SK-N-SH (cell line): ENCODE measurements at regions not wholly inside any gene's neighbourhood (a gene's known extent, or its start where the extent isn't known, plus 50 kb on each side); places are given as distances from the start of the nearest gene placed in this dataset.

ENCODE experiments used
- CTCF ChIA-PET: fragments of 300-600, 350-600 bp; formaldehyde crosslinking; extraction: SDS; loops from one replicate; lab custom pipeline; 2021; lab: Yijun Ruan, JAX
- POLR2A ChIA-PET: fragments of 350-600 bp; sonication (Branson Sonifier 250); formaldehyde crosslinking; extraction: SDS; loops from one replicate; lab custom pipeline; 2020; ENCODE audit warnings: antibody characterized with exemption, inconsistent platforms; lab: Yijun Ruan, JAX
- DNase-seq: peaks from one replicate; pipeline ENCODE4 v3.0.0; 2012
- H2AFZ ChIP-seq: fragments of 200-600 bp; sonication (generic); 2 replicates; pipeline ENCODE4 v1.8.1; 2016; ENCODE audit warnings: antibody characterized with exemption, mild to moderate bottlenecking, low read depth
- H3F3A ChIP-seq: fragments of 200-600 bp; sonication (generic); replicated peaks from 2 replicates; pipeline ENCODE3; 2016; ENCODE audit warnings: antibody characterized with exemption, mild to moderate bottlenecking; ENCODE audit not compliant: insufficient read depth
- H3K27ac ChIP-seq, 2 experiments: fragments of 200-500 bp in 1 of 2; fragments of 200-600 bp in 1 of 2; sonication (Bioruptor generic) in 1 of 2; sonication (generic), shearing (Covaris generic) in 1 of 2; 2 replicates each; pipeline versions ENCODE4 v1.5.1 to v1.6.1; 2014 to 2016; ENCODE audit warnings: low read depth in 2 of 2, inconsistent platforms in 1 of 2, low read length in 1 of 2, mild to moderate bottlenecking in 1 of 2, mixed read lengths in 1 of 2
- H3K27me3 ChIP-seq: fragments of 200-600 bp; sonication (generic), shearing (Covaris generic); 2 replicates; pipeline ENCODE4 v1.6.1; 2016; ENCODE audit warnings: mixed run types; ENCODE audit not compliant: insufficient read depth
- H3K36me3 ChIP-seq, 2 experiments: fragments of 200-500 bp in 1 of 2; fragments of 200-600 bp in 1 of 2; sonication (Bioruptor generic) in 1 of 2; sonication (generic) in 1 of 2; replicated peaks in 1 of 2; 2 replicates each; pipeline versions ENCODE3 to v1.5.1; 2014 to 2016; ENCODE audit warnings: low read length in 1 of 2, mild to moderate bottlenecking in 1 of 2; ENCODE audit not compliant: insufficient read depth in 2 of 2, control insufficient read depth in 1 of 2
- H3K4me1 ChIP-seq, 2 experiments: fragments of 200-500 bp in 1 of 2; fragments of 200-600 bp in 1 of 2; sonication (Bioruptor generic) in 1 of 2; sonication (generic), shearing (Covaris generic) in 1 of 2; 2 replicates each; pipeline versions ENCODE4 v1.5.1 to v1.6.1; 2014 to 2016; ENCODE audit warnings: low read depth in 1 of 2, low read length in 1 of 2, mixed run types in 1 of 2; ENCODE audit not compliant: insufficient read depth in 2 of 2, control insufficient read depth in 1 of 2
- H3K4me2 ChIP-seq: fragments of 200-600 bp; sonication (generic), shearing (Covaris generic); 2 replicates; pipeline ENCODE4 v1.6.1; 2017; ENCODE audit warnings: mixed run types
- H3K4me3 ChIP-seq, 2 experiments: fragments of 200-500 bp in 1 of 2; fragments of 200-600 bp in 1 of 2; sonication (Bioruptor generic) in 1 of 2; sonication (generic), shearing (Covaris generic) in 1 of 2; 2 replicates each; pipeline versions ENCODE4 v1.5.1 to v1.8.1; 2014 to 2016; ENCODE audit warnings: low read depth in 2 of 2, inconsistent platforms in 1 of 2, low read length in 1 of 2, mild to moderate bottlenecking in 1 of 2, mixed read lengths in 1 of 2, moderate library complexity in 1 of 2
- H3K79me2 ChIP-seq: fragments of 200-600 bp; sonication (generic); 2 replicates; pipeline ENCODE4 v1.8.1; 2017; ENCODE audit warnings: mild to moderate bottlenecking; ENCODE audit not compliant: insufficient read depth
- H3K9ac ChIP-seq: fragments of 200-600 bp; sonication (generic); 2 replicates; pipeline ENCODE4 v1.6.1; 2017; ENCODE audit warnings: mixed run types
- H3K9me2 ChIP-seq: fragments of 200-600 bp; sonication (generic); 2 replicates; pipeline ENCODE4 v1.6.1; 2017; ENCODE audit warnings: mixed run types
- H3K9me3 ChIP-seq: fragments of 200-600 bp; sonication (generic); 2 replicates; pipeline ENCODE4 v1.6.1; 2017; ENCODE audit warnings: mixed run types, mild to moderate bottlenecking, moderate library complexity
- H4K20me1 ChIP-seq: fragments of 200-600 bp; sonication (generic); 2 replicates; pipeline ENCODE4 v1.6.1; 2017; ENCODE audit warnings: mild to moderate bottlenecking, mixed run types; ENCODE audit not compliant: insufficient read depth
- ELF1 ChIP-seq: IDR thresholded peaks from 2 replicates; pipeline ENCODE4 v1.4.0; 2012
- EP300 ChIP-seq, 2 experiments: IDR thresholded peaks; 2 replicates each; pipeline versions ENCODE4 v1.4.0 to v1.6.1; 2012; ENCODE audit warnings: borderline replicate concordance in 1 of 2, low read depth in 1 of 2, low read length in 1 of 2
- GATA2 ChIP-seq: sonication (generic); formaldehyde crosslinking; IDR thresholded peaks from 2 replicates; pipeline ENCODE4 v1.5.0; 2020; ENCODE audit warnings: mild to moderate bottlenecking, missing genetic modification reagents
- IRF3 ChIP-seq: fragments of 150-350 bp; IDR thresholded peaks from 2 replicates; pipeline ENCODE4 v1.6.1; 2016; ENCODE audit warnings: mild to moderate bottlenecking, low read depth, low read length
- MEF2A ChIP-seq: IDR thresholded peaks from 2 replicates; pipeline ENCODE4 v1.4.0; 2012; ENCODE audit warnings: low read depth, borderline replicate concordance
- MXI1 ChIP-seq: IDR thresholded peaks from 2 replicates; pipeline ENCODE4 v1.6.1; 2012; ENCODE audit warnings: mild to moderate bottlenecking, low read depth, low read length, improper control_type of control experiment
- NFIC ChIP-seq: IDR thresholded peaks from 2 replicates; pipeline ENCODE4 v1.4.0; 2012; ENCODE audit warnings: borderline replicate concordance
- NRF1 ChIP-seq: IDR thresholded peaks from 2 replicates; pipeline ENCODE4 v1.6.1; 2012; ENCODE audit warnings: low read depth, mild to moderate bottlenecking, low read length
- PBX3 ChIP-seq: IDR thresholded peaks from 2 replicates; pipeline ENCODE4; 2012
- RCOR1 ChIP-seq: fragments of 150-350 bp; IDR thresholded peaks from 2 replicates; pipeline ENCODE4 v1.6.1; 2017; ENCODE audit warnings: antibody characterized with exemption, low read length
- RFX5 ChIP-seq: IDR thresholded peaks from 2 replicates; pipeline ENCODE4 v1.6.1; 2012; ENCODE audit warnings: mild to moderate bottlenecking, improper control_type of control experiment, low read length
- RXRA ChIP-seq: IDR thresholded peaks from 2 replicates; pipeline ENCODE4 v1.4.0; 2012; ENCODE audit warnings: low read depth, mild to moderate bottlenecking, borderline replicate concordance
- SMC3 ChIP-seq: IDR thresholded peaks from 2 replicates; pipeline ENCODE4 v1.6.1; 2012; ENCODE audit warnings: low read depth, low read length, improper control_type of control experiment
- TEAD4 ChIP-seq: IDR thresholded peaks from 2 replicates; pipeline ENCODE4 v1.4.0; 2012; ENCODE audit warnings: mild to moderate bottlenecking, borderline replicate concordance; ENCODE audit not compliant: insufficient read depth
- USF1 ChIP-seq: IDR thresholded peaks from 2 replicates; pipeline ENCODE4 v1.4.0; 2012; ENCODE audit warnings: low read depth, borderline replicate concordance
- YY1 ChIP-seq: IDR thresholded peaks from 2 replicates; pipeline ENCODE4 v1.4.0; 2012; ENCODE audit warnings: low read depth, mild to moderate bottlenecking
- WGBS: methylation state at CpG from one replicate; pipeline ENCODE4 v1.1.6; 2017; ENCODE audit warnings: low lambda C conversion rate; 5-methylcytosine and 5-hydroxymethylcytosine counted together
- TF ChIP-seq, protein P1 (sequence below): fragments of 150-350 bp; IDR thresholded peaks from 2 replicates; pipeline ENCODE4 v1.6.1; 2017; ENCODE audit warnings: antibody characterized with exemption, low read length, low read depth, borderline replicate concordance
- TF ChIP-seq, protein P2 (sequence below): fragments of 200-600 bp; sonication (generic); IDR thresholded peaks from 2 replicates; pipeline ENCODE4 v1.6.1; 2017; ENCODE audit warnings: antibody characterized with exemption, mild to moderate bottlenecking, moderate library complexity

DNA sequence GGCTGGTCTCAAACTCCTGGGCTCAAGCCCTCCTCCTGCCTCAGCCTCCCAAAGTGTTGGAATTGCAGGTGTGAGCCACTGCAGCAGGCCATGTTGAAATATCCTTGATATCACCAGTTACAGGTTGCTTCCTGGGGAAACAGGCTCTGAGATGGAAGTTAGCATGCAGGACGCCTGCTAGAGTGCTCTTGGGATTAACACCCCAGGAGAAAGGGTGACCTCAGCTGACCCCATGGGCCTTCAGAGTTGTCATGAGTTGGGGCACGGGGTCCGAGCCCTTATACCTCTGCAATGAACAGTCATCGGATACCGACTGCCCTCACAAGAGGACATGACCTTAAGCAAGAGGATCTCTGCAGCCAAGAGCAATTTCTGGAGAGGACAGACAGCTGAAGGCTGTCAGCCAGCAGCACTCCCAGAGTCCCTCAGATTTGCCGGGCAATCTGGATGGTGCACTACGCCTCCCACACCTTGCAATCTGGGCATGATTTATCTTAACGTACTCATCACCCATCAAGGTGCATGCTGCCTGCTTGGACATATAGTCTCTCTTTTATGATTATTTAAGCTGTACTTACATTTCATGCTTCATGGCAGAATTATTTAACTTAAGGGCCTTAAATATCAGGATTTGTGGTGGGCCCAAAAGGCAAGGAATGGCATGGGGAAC is 134.6 kb downstream of the ADSS2 start:
- no peak overlapping the region for H3K4me2 ChIP-seq
- TF ChIP-seq EP300 (IDR thresholded peaks at IDR 0.05; ENCODE audit: borderline replicate concordance in 1 of 2, low read depth in 1 of 2, low read length in 1 of 2), result no peak
- TF ChIP-seq SMC3, result no peak
- TF ChIP-seq TEAD4, result no peak
- no peak for TF ChIP-seq NFIC
- TF ChIP-seq, protein P1, sequence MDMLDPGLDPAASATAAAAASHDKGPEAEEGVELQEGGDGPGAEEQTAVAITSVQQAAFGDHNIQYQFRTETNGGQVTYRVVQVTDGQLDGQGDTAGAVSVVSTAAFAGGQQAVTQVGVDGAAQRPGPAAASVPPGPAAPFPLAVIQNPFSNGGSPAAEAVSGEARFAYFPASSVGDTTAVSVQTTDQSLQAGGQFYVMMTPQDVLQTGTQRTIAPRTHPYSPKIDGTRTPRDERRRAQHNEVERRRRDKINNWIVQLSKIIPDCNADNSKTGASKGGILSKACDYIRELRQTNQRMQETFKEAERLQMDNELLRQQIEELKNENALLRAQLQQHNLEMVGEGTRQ, result no peak
- TF ChIP-seq USF1, result no peak
- TF ChIP-seq, protein P2, sequence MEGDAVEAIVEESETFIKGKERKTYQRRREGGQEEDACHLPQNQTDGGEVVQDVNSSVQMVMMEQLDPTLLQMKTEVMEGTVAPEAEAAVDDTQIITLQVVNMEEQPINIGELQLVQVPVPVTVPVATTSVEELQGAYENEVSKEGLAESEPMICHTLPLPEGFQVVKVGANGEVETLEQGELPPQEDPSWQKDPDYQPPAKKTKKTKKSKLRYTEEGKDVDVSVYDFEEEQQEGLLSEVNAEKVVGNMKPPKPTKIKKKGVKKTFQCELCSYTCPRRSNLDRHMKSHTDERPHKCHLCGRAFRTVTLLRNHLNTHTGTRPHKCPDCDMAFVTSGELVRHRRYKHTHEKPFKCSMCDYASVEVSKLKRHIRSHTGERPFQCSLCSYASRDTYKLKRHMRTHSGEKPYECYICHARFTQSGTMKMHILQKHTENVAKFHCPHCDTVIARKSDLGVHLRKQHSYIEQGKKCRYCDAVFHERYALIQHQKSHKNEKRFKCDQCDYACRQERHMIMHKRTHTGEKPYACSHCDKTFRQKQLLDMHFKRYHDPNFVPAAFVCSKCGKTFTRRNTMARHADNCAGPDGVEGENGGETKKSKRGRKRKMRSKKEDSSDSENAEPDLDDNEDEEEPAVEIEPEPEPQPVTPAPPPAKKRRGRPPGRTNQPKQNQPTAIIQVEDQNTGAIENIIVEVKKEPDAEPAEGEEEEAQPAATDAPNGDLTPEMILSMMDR, result no peak
- POLR2A ChIA-PET, result no interaction called here
- no peak for DNase-seq
- H3K36me3 ChIP-seq, result no peaks in the 10 kb centered on the region
- 0 out of 4 replicates have a peak, but pooled peaks cover 0 to 12% of the 10 kb centered on the region in 2 experiments for H3K4me1 ChIP-seq
- no peak overlapping the region for H3K4me3 ChIP-seq
- no peaks in the 10 kb centered on the region for H3K9me3 ChIP-seq
- no peak overlapping the region for H3K9ac ChIP-seq
- H3K79me2 ChIP-seq, result no peaks in the 10 kb centered on the region
- H3K27ac ChIP-seq, result no peak overlapping the region
- H4K20me1 ChIP-seq, result no peaks in the 10 kb centered on the region
- H2AFZ ChIP-seq, result no peak overlapping the region
- 80% methylated on average over 4 of the region's 8 CpGs for WGBS
- no peaks in the 10 kb centered on the region for H3K27me3 ChIP-seq
- H3F3A ChIP-seq, result peaks cover 7% of the 10 kb centered on the region
- no peaks in the 10 kb centered on the region for H3K9me2 ChIP-seq
- CTCF ChIA-PET, result interaction anchor here (0.6 to 1.6 kb wide), 2 partner anchors 9 to 18 kb away, joined by 3 to 6 read pairs; no protein-coding TSS in a partner anchor

DNA sequence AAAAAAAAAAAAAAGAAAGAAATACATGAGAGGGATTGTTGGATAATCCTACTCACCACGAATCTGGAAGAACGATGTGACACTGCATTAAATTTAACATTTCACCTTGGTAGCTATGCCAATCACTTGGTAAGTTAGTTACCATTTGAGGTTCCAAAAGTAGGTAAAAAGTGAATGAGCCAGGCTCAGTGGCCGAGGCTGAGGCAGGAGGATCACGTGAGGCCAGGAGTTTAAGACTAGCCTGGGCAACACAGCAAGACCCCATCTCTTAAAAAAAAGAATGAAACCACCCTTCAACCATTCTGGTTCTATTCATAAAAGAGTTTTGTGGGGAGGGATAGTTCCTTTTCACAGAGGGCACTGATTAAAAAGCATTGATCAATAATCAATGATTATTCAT is 133.6 kb downstream of the ADSS2 start:
- TF ChIP-seq RCOR1, result no peak
- no peak for TF ChIP-seq MXI1
- TF ChIP-seq NRF1, result no peak
- TF ChIP-seq TEAD4, result no peak
- no peak for TF ChIP-seq RXRA
- no peak for TF ChIP-seq GATA2 (CRISPR knock-in tag)
- TF ChIP-seq, protein P1, result no peak
- TF ChIP-seq SMC3, result no peak
- no peak for TF ChIP-seq PBX3
- no peak for TF ChIP-seq RFX5
- no peak for TF ChIP-seq YY1
- TF ChIP-seq ELF1, result no peak
- no peak for TF ChIP-seq MEF2A
- TF ChIP-seq IRF3, result no peak
- H3K27ac ChIP-seq, result no peak overlapping the region
- 100% methylated on average over 4 of the region's 4 CpGs for WGBS
- no peaks in the 10 kb centered on the region for H3K36me3 ChIP-seq
- H3F3A ChIP-seq, result peaks cover 16% of the 10 kb centered on the region
- no peaks in the 10 kb centered on the region for H3K27me3 ChIP-seq
- no peak overlapping the region for H3K9ac ChIP-seq
- H3K9me3 ChIP-seq, result no peaks in the 10 kb centered on the region
- no peak overlapping the region for H3K4me3 ChIP-seq
- H3K9me2 ChIP-seq, result no peaks in the 10 kb centered on the region
- no peak for DNase-seq
- H3K4me1 ChIP-seq, result peaks cover 0 to 19% of the 10 kb centered on the region in 2 experiments; a peak in 2 of 4 replicates
- no peak overlapping the region for H3K4me2 ChIP-seq
- H3K79me2 ChIP-seq, result no peaks in the 10 kb centered on the region
- no peak overlapping the region for H2AFZ ChIP-seq
- POLR2A ChIA-PET, result no interaction called here
- CTCF ChIA-PET, result interaction anchor here (1.6 kb wide), 1 partner anchor 18 kb away, joined by 6 read pairs; no protein-coding TSS in a partner anchor
- H4K20me1 ChIP-seq, result no peaks in the 10 kb centered on the region
